Nephron progenitor cell (in vitro differentiated cells): ENCODE measurements at regions not wholly inside any gene's neighbourhood (a gene's known extent, or its start where the extent isn't known, plus 50 kb on each side); places are given as distances from the start of the nearest gene placed in this dataset.
"Not testable (repeated sequence)": the region's sequence is repeated elsewhere in the genome, so short reads cannot be mapped to it uniquely, and the experiment has no call there.

Experiments
- DNase-seq: peaks from one replicate; pipeline ENCODE4 v3.0.0; 2021
- H3K27ac Mint-ChIP-seq: 2 replicates; pipeline ENCODE4 v1.8.0; 2021; ENCODE audit warnings: mild to moderate bottlenecking, moderate library complexity, mixed read lengths
- H3K27me3 Mint-ChIP-seq: 2 replicates; pipeline ENCODE4 v1.8.0; 2021; ENCODE audit warnings: mild to moderate bottlenecking, low read depth, mixed read lengths; ENCODE audit not compliant: poor library complexity
- H3K36me3 Mint-ChIP-seq: 2 replicates; pipeline ENCODE4 v1.8.0; 2021; ENCODE audit warnings: low read depth, mixed read lengths
- H3K4me1 Mint-ChIP-seq: 2 replicates; pipeline ENCODE4 v1.8.0; 2021; ENCODE audit warnings: mixed read lengths
- H3K4me3 Mint-ChIP-seq: 2 replicates; pipeline ENCODE4 v1.8.0; 2021; ENCODE audit warnings: mild to moderate bottlenecking, moderate library complexity, mixed read lengths
- H3K9me3 Mint-ChIP-seq: 2 replicates; pipeline ENCODE4 v1.8.0; 2021; ENCODE audit warnings: mild to moderate bottlenecking, moderate library complexity, mixed read lengths
- CTCF ChIP-seq: fragments of 200-600 bp; sonication (generic); IDR thresholded peaks from 2 replicates; pipeline ENCODE4 v1.5.0; 2021; ENCODE audit warnings: antibody characterized with exemption

GRCh38 chr13:39928261-39928660 lies 272.8 kb downstream of the COG6 start:
- peaks cover 6% of the 10 kb centered on the region for H3K27me3 Mint-ChIP-seq
- no peak for DNase-seq
- H3K4me3 Mint-ChIP-seq: no peak overlapping the region
- peaks cover 40% of the 10 kb centered on the region for H3K9me3 Mint-ChIP-seq
- H3K36me3 Mint-ChIP-seq: no peaks in the 10 kb centered on the region
- H3K4me1 Mint-ChIP-seq: peaks cover 26% of the 10 kb centered on the region
- H3K27ac Mint-ChIP-seq: no peak overlapping the region
- no peak for TF ChIP-seq CTCF

- Mint-ChIP-seq H3K4me1 (peaks cover 26% of the 10 kb centered on the region), H3K27ac (peak overlapping the region; percentile 67), H3K4me3 (no peak overlapping the region), H3K27me3 (peaks cover 2% of the 10 kb centered on the region), H3K9me3 (peaks cover 27% of the 10 kb centered on the region), H3K36me3 (no peaks in the 10 kb centered on the region)
- no peak for TF ChIP-seq CTCF
- no peak for DNase-seq
Measured at GRCh38 chr13:39929583-39929982, 274.1 kb downstream of the COG6 start.

- peaks cover 22% of the 10 kb centered on the region for H3K9me3 Mint-ChIP-seq
- TF ChIP-seq CTCF: no peak
- DNase-seq: no peak
- H3K4me1 Mint-ChIP-seq: peaks cover 26% of the 10 kb centered on the region
- peaks cover 2% of the 10 kb centered on the region for H3K27me3 Mint-ChIP-seq
- no peaks in the 10 kb centered on the region for H3K36me3 Mint-ChIP-seq
- no peak overlapping the region for H3K4me3 Mint-ChIP-seq
- peak overlapping the region; percentile 67 for H3K27ac Mint-ChIP-seq
Measured at GRCh38 chr13:39930060-39930459, 274.6 kb downstream of the COG6 start.

GRCh38 chr13:39930544-39931444 lies 275.3 kb downstream of the COG6 start:
- Mint-ChIP-seq H3K4me3 (no peak overlapping the region), H3K36me3 (no peaks in the 10 kb centered on the region), H3K9me3 (peaks cover 15% of the 10 kb centered on the region), H3K27ac (peak overlapping the region; percentile 9), H3K4me1 (peaks cover 26% of the 10 kb centered on the region), H3K27me3 (peaks cover 2% of the 10 kb centered on the region)
- no peak for DNase-seq
- TF ChIP-seq CTCF: no peak

GRCh38 chr13:39931505-39931904 lies 276.0 kb downstream of the COG6 start:
- TF ChIP-seq CTCF: no peak
- peaks cover 11% of the 10 kb centered on the region for H3K9me3 Mint-ChIP-seq
- peaks cover 26% of the 10 kb centered on the region for H3K4me1 Mint-ChIP-seq
- no peak overlapping the region for H3K4me3 Mint-ChIP-seq
- H3K36me3 Mint-ChIP-seq: no peaks in the 10 kb centered on the region
- H3K27ac Mint-ChIP-seq: no peak overlapping the region
- H3K27me3 Mint-ChIP-seq: peaks cover 2% of the 10 kb centered on the region
- no peak for DNase-seq

- DNase-seq, H3K27me3 Mint-ChIP-seq, H3K36me3 Mint-ChIP-seq, H3K4me3 Mint-ChIP-seq, H3K27ac Mint-ChIP-seq: not testable (repeated sequence)
- Mint-ChIP-seq H3K9me3 (peaks cover 11% of the 10 kb centered on the region), H3K4me1 (peaks cover 26% of the 10 kb centered on the region)
Measured at GRCh38 chr13:39932514-39932913, 277.1 kb downstream of the COG6 start.
